SK-N-SH (cell line): ENCODE measurements at regions not wholly inside any gene's neighbourhood (a gene's known extent, or its start where the extent isn't known, plus 50 kb on each side); places are given as distances from the start of the nearest gene placed in this dataset.

Source experiments
- CHD2 ChIP-seq: fragments of 150-350 bp; IDR thresholded peaks from 2 replicates; pipeline ENCODE4 v1.6.1; 2018; ENCODE audit warnings: low read length; ENCODE audit not compliant: partially characterized antibody
- CTCF ChIP-seq: fragments of 200-600 bp; sonication (generic); IDR thresholded peaks from 2 replicates; pipeline ENCODE4 v1.6.1; 2017; ENCODE audit warnings: antibody characterized with exemption, mild to moderate bottlenecking, moderate library complexity
- EP300 ChIP-seq, 2 experiments: IDR thresholded peaks; 2 replicates each; pipeline versions ENCODE4 v1.4.0 to v1.6.1; 2012; ENCODE audit warnings: borderline replicate concordance in 1 of 2, low read depth in 1 of 2, low read length in 1 of 2
- EZH2phosphoT487 ChIP-seq: fragments of 200-600 bp; sonication (generic); IDR thresholded peaks from 2 replicates; pipeline ENCODE4 v1.6.1; 2017; ENCODE audit warnings: low read depth, mixed run types, mild to moderate bottlenecking, antibody characterized with exemption, moderate library complexity, borderline replicate concordance
- GABPA ChIP-seq: IDR thresholded peaks from 2 replicates; pipeline ENCODE4 v1.4.0; 2012; ENCODE audit warnings: low read depth, mild to moderate bottlenecking
- MAX ChIP-seq: IDR thresholded peaks from 2 replicates; pipeline ENCODE4 v1.4.0; 2012; ENCODE audit warnings: low read depth
- RAD21 ChIP-seq: IDR thresholded peaks from 2 replicates; pipeline ENCODE4 v1.6.1; 2012; ENCODE audit warnings: mild to moderate bottlenecking, low read length
- SIN3A ChIP-seq: IDR thresholded peaks from 2 replicates; pipeline ENCODE4 v1.6.1; 2012; ENCODE audit warnings: low read depth, mild to moderate bottlenecking, low read length, moderate library complexity, borderline replicate concordance
- TEAD4 ChIP-seq: IDR thresholded peaks from 2 replicates; pipeline ENCODE4 v1.4.0; 2012; ENCODE audit warnings: mild to moderate bottlenecking, borderline replicate concordance; ENCODE audit not compliant: insufficient read depth
- USF1 ChIP-seq: IDR thresholded peaks from 2 replicates; pipeline ENCODE4 v1.4.0; 2012; ENCODE audit warnings: low read depth, borderline replicate concordance
- YY1 ChIP-seq: IDR thresholded peaks from 2 replicates; pipeline ENCODE4 v1.4.0; 2012; ENCODE audit warnings: low read depth, mild to moderate bottlenecking
- TF ChIP-seq, protein P1 (sequence below): IDR thresholded peaks from 2 replicates; pipeline ENCODE4 v1.6.1; 2012; ENCODE audit warnings: mild to moderate bottlenecking, low read depth, low read length, moderate library complexity

DNA sequence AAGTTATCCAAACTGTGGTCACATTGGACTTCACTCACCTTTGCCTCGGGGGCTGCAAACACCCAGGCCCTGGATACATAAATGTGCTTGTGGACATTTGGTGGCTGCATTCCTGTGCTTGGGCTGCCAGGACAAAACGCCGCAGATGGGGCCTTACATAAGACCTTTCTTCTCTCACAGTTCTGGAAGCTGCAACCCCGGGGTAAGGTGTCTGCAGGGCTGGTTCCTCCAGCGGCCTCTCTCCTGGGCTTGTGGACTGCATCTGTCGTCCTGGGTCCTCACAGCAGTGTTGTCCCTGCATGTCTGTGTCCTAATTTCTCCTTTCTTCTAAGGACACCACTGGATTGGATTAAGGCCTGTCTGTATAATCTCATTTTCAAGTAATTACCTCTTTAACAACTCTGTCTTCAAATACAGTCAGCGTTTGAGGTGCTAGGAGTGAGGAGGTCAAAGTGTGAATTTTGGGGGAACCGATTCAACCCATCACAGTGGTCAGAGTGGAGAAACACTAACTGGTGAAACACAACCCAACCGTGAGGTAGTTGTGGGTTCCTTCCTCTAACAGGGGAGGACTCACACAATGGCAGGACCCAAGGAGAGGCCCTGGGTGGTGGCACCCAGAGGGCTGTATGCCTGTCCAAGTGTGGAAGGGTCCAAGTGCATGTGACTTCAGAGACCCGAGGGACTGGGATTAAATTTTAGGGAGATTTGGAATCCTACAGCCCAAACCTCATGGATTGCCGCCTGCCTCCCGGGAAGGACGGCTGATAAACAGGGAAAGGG is 415.6 kb downstream of the IRX2 start:
- TF ChIP-seq EP300 (IDR thresholded peaks at IDR 0.05; ENCODE audit: borderline replicate concordance in 1 of 2, low read depth in 1 of 2, low read length in 1 of 2) (no peak), RAD21 (no peak), GABPA (no peak), CTCF (no peak), MAX (no peak), TEAD4 (no peak), YY1 (no peak), SIN3A (no peak), EZH2phosphoT487 (no peak), USF1 (no peak), CHD2 (no peak)
- TF ChIP-seq, protein P1, sequence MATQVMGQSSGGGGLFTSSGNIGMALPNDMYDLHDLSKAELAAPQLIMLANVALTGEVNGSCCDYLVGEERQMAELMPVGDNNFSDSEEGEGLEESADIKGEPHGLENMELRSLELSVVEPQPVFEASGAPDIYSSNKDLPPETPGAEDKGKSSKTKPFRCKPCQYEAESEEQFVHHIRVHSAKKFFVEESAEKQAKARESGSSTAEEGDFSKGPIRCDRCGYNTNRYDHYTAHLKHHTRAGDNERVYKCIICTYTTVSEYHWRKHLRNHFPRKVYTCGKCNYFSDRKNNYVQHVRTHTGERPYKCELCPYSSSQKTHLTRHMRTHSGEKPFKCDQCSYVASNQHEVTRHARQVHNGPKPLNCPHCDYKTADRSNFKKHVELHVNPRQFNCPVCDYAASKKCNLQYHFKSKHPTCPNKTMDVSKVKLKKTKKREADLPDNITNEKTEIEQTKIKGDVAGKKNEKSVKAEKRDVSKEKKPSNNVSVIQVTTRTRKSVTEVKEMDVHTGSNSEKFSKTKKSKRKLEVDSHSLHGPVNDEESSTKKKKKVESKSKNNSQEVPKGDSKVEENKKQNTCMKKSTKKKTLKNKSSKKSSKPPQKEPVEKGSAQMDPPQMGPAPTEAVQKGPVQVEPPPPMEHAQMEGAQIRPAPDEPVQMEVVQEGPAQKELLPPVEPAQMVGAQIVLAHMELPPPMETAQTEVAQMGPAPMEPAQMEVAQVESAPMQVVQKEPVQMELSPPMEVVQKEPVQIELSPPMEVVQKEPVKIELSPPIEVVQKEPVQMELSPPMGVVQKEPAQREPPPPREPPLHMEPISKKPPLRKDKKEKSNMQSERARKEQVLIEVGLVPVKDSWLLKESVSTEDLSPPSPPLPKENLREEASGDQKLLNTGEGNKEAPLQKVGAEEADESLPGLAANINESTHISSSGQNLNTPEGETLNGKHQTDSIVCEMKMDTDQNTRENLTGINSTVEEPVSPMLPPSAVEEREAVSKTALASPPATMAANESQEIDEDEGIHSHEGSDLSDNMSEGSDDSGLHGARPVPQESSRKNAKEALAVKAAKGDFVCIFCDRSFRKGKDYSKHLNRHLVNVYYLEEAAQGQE = no peak
